ENCODE measurements at regions not wholly inside any gene's neighbourhood (a gene's known extent, or its start where the extent isn't known, plus 50 kb on each side); places are given as distances from the start of the nearest gene placed in this dataset.

- H3K79me2 ChIP-seq (ENCODE audit: insufficient read depth, low read depth), result no peaks in the 10 kb centered on the region
- peaks cover 6% of the 10 kb centered on the region; the same call in 1 of the 2 replicates for H3K27me3 ChIP-seq (ENCODE audit: insufficient read depth, low read depth)
- no peak overlapping the region for H2AFZ ChIP-seq (ENCODE audit: low read depth)
- H3K4me1 ChIP-seq (ENCODE audit: low read depth, poor library complexity, severe bottlenecking), result no peaks in the 10 kb centered on the region
- H3K4me2 ChIP-seq, result no peak overlapping the region
- TF ChIP-seq CTCF (conservative IDR thresholded peaks at IDR 0.05; ENCODE audit: low read depth, low read length), result no peak
- H3K9ac ChIP-seq, result no peak overlapping the region
- H3K4me3 ChIP-seq (IDR thresholded peaks at IDR 0.05; ENCODE audit: insufficient read depth, low read depth, low read length), result no peak overlapping the region
- H4K20me1 ChIP-seq (ENCODE audit: insufficient read depth), result no peaks in the 10 kb centered on the region
- no peaks in the 10 kb centered on the region for H3K36me3 ChIP-seq (ENCODE audit: insufficient read depth)
- no peak overlapping the region for H3K27ac ChIP-seq
Observed at GRCh38 chr1:30371888-30372791, 351.2 kb downstream of the MATN1 start.

- no peak overlapping the region for H3K4me2 ChIP-seq
- TF ChIP-seq CTCF (conservative IDR thresholded peaks at IDR 0.05; ENCODE audit: low read depth, low read length), result no peak
- no peaks in the 10 kb centered on the region for H3K4me1 ChIP-seq (ENCODE audit: low read depth, poor library complexity, severe bottlenecking)
Observed at GRCh38 chr1:30371179-30371788, 352.1 kb downstream of the MATN1 start.

GRCh38 chr1:30368651-30369240 lies 354.6 kb downstream of the MATN1 start:
- TF ChIP-seq CTCF (conservative IDR thresholded peaks at IDR 0.05; ENCODE audit: low read depth, low read length), result no peak

More at GRCh38 chr1:30371179-30371788, 352.1 kb downstream of the MATN1 start:
- no peaks in the 10 kb centered on the region for H4K20me1 ChIP-seq (ENCODE audit: insufficient read depth)
- H3K27me3 ChIP-seq (ENCODE audit: insufficient read depth, low read depth), result peaks cover 3% of the 10 kb centered on the region; the same call in 1 of the 2 replicates
- no peaks in the 10 kb centered on the region for H3K36me3 ChIP-seq (ENCODE audit: insufficient read depth)
- H3K9ac ChIP-seq, result no peak overlapping the region
- no peaks in the 10 kb centered on the region for H3K79me2 ChIP-seq (ENCODE audit: insufficient read depth, low read depth)
- H2AFZ ChIP-seq (ENCODE audit: low read depth), result no peak overlapping the region
- H3K4me3 ChIP-seq (IDR thresholded peaks at IDR 0.05; ENCODE audit: insufficient read depth, low read depth, low read length), result no peak overlapping the region
- no peak overlapping the region for H3K27ac ChIP-seq

GRCh38 chr1:30366911-30367310 lies 356.5 kb downstream of the MATN1 start:
- no peak overlapping the region for H2AFZ ChIP-seq (ENCODE audit: low read depth)
- no peaks in the 10 kb centered on the region; the same call in 1 of the 2 replicates for H3K27me3 ChIP-seq (ENCODE audit: insufficient read depth, low read depth)
- H3K79me2 ChIP-seq (ENCODE audit: insufficient read depth, low read depth), result no peaks in the 10 kb centered on the region

More at GRCh38 chr1:30368651-30369240, 354.6 kb downstream of the MATN1 start:
- Histone ChIP-seq H3K79me2 (ENCODE audit: insufficient read depth, low read depth) (no peaks in the 10 kb centered on the region), H3K27ac (no peak overlapping the region), H3K4me3 (IDR thresholded peaks at IDR 0.05; ENCODE audit: insufficient read depth, low read depth, low read length) (no peak overlapping the region), H4K20me1 (ENCODE audit: insufficient read depth) (no peaks in the 10 kb centered on the region), H3K27me3 (ENCODE audit: insufficient read depth, low read depth) (no peaks in the 10 kb centered on the region; the same call in 1 of the 2 replicates), H3K4me1 (ENCODE audit: low read depth, poor library complexity, severe bottlenecking) (no peaks in the 10 kb centered on the region), H3K4me2 (no peak overlapping the region), H3K36me3 (ENCODE audit: insufficient read depth) (no peaks in the 10 kb centered on the region), H3K9ac (no peak overlapping the region), H2AFZ (ENCODE audit: low read depth) (no peak overlapping the region)

More at GRCh38 chr1:30366911-30367310, 356.5 kb downstream of the MATN1 start:
- Histone ChIP-seq H3K4me2 (no peak overlapping the region), H3K36me3 (ENCODE audit: insufficient read depth) (no peaks in the 10 kb centered on the region), H3K27ac (no peak overlapping the region), H3K4me3 (IDR thresholded peaks at IDR 0.05; ENCODE audit: insufficient read depth, low read depth, low read length) (no peak overlapping the region), H3K4me1 (ENCODE audit: low read depth, poor library complexity, severe bottlenecking) (no peaks in the 10 kb centered on the region), H3K9ac (no peak overlapping the region), H4K20me1 (ENCODE audit: insufficient read depth) (no peaks in the 10 kb centered on the region)
- TF ChIP-seq CTCF (conservative IDR thresholded peaks at IDR 0.05; ENCODE audit: low read depth, low read length), result no peak

Measured in KMS-11 (cell line).